Tibial nerve (tissue), 4 donors: ENCODE measurements at regions not wholly inside any gene's neighbourhood (a gene's known extent, or its start where the extent isn't known, plus 50 kb on each side); places are given as distances from the start of the nearest gene placed in this dataset.

Experiments
- CTCF ChIP-seq, 5 experiments: fragments of 200-600 bp in 3 of 5; fragments of 450-650 bp in 2 of 5; sonication (generic) in 3 of 5; IDR thresholded peaks; one replicate each; pipeline ENCODE4 v1.5.1; 2016 to 2019; ENCODE audit warnings: antibody characterized with exemption in 5 of 5, mild to moderate bottlenecking in 3 of 5, moderate library complexity in 2 of 5
- EP300 ChIP-seq, 2 donors: sonication (generic); formaldehyde crosslinking; IDR thresholded peaks; one replicate each; pipeline ENCODE4 v1.6.1; 2017; ENCODE audit warnings: antibody characterized with exemption in 2 of 2, mild to moderate bottlenecking in 1 of 2
- POLR2A ChIP-seq, 2 donors: fragments of 450-650 bp; IDR thresholded peaks; one replicate each; pipeline ENCODE4 v1.6.1; 2017; ENCODE audit warnings: antibody characterized with exemption in 2 of 2, mild to moderate bottlenecking in 2 of 2, moderate library complexity in 2 of 2

GRCh38 chr3:43865351-43865750 lies 174.6 kb downstream of the ABHD5 start:
- TF ChIP-seq CTCF (IDR thresholded peaks at IDR 0.05) (no peak), POLR2A (IDR thresholded peaks at IDR 0.05) (no peak), EP300 (IDR thresholded peaks at IDR 0.05) (no peak)
